ENCODE measurements at regions not wholly inside any gene's neighbourhood (a gene's known extent, or its start where the extent isn't known, plus 50 kb on each side); places are given as distances from the start of the nearest gene placed in this dataset.

GRCh38 chr10:4453950-4454349, 372.1 kb upstream of the AKR1E2 start:
- H3K4me3 ChIP-seq (ENCODE audit: low read length): no peak overlapping the region
- H3K4me1 ChIP-seq (ENCODE audit: insufficient read depth, low read length): peaks cover 9% of the 10 kb centered on the region
- H3K9me3 ChIP-seq (ENCODE audit: low read length): no peaks in the 10 kb centered on the region
- no peaks in the 10 kb centered on the region for H3K27me3 ChIP-seq (ENCODE audit: insufficient read depth, low read length)
- H3K36me3 ChIP-seq (ENCODE audit: insufficient read depth, low read length): no peaks in the 10 kb centered on the region
- H2AFZ ChIP-seq (ENCODE audit: low read depth, low read length): no peak overlapping the region

- Histone ChIP-seq H3K4me3 (ENCODE audit: low read length) (no peak overlapping the region), H3K27me3 (ENCODE audit: insufficient read depth, low read length) (no peaks in the 10 kb centered on the region), H2AFZ (ENCODE audit: low read depth, low read length) (no peak overlapping the region), H3K36me3 (ENCODE audit: insufficient read depth, low read length) (no peaks in the 10 kb centered on the region), H3K9me3 (ENCODE audit: low read length) (no peaks in the 10 kb centered on the region), H3K4me1 (ENCODE audit: insufficient read depth, low read length) (peaks cover 9% of the 10 kb centered on the region)
Measured at GRCh38 chr10:4453276-4453675, 372.7 kb upstream of the AKR1E2 start.

- Histone ChIP-seq H3K4me3 (ENCODE audit: low read length) (no peak overlapping the region), H2AFZ (ENCODE audit: low read depth, low read length) (no peak overlapping the region), H3K36me3 (ENCODE audit: insufficient read depth, low read length) (no peaks in the 10 kb centered on the region), H3K9me3 (ENCODE audit: low read length) (no peaks in the 10 kb centered on the region), H3K27me3 (ENCODE audit: insufficient read depth, low read length) (no peaks in the 10 kb centered on the region), H3K4me1 (ENCODE audit: insufficient read depth, low read length) (peaks cover 16% of the 10 kb centered on the region)
Measured at GRCh38 chr10:4450981-4451908, 374.8 kb upstream of the AKR1E2 start.

GRCh38 chr10:4450169-4450568, 375.8 kb upstream of the AKR1E2 start:
- H2AFZ ChIP-seq (ENCODE audit: low read depth, low read length): no peak overlapping the region
- no peaks in the 10 kb centered on the region for H3K9me3 ChIP-seq (ENCODE audit: low read length)
- no peaks in the 10 kb centered on the region for H3K36me3 ChIP-seq (ENCODE audit: insufficient read depth, low read length)
- H3K4me1 ChIP-seq (ENCODE audit: insufficient read depth, low read length): peaks cover 16% of the 10 kb centered on the region
- no peaks in the 10 kb centered on the region for H3K27me3 ChIP-seq (ENCODE audit: insufficient read depth, low read length)
- no peak overlapping the region for H3K4me3 ChIP-seq (ENCODE audit: low read length)

GRCh38 chr10:4448030-4448429, 378.0 kb upstream of the AKR1E2 start:
- Histone ChIP-seq H3K4me1 (ENCODE audit: insufficient read depth, low read length) (peaks cover 16% of the 10 kb centered on the region), H3K36me3 (ENCODE audit: insufficient read depth, low read length) (no peaks in the 10 kb centered on the region)

GRCh38 chr10:4443419-4443818, 382.6 kb upstream of the AKR1E2 start:
- Histone ChIP-seq H3K4me3 (ENCODE audit: low read length) (no peak overlapping the region), H3K4me1 (ENCODE audit: insufficient read depth, low read length) (peaks cover 15% of the 10 kb centered on the region), H2AFZ (ENCODE audit: low read depth, low read length) (no peak overlapping the region), H3K27me3 (ENCODE audit: insufficient read depth, low read length) (no peaks in the 10 kb centered on the region), H3K9me3 (ENCODE audit: low read length) (peaks cover 6% of the 10 kb centered on the region), H3K36me3 (ENCODE audit: insufficient read depth, low read length) (no peaks in the 10 kb centered on the region)

More at GRCh38 chr10:4448030-4448429, 378.0 kb upstream of the AKR1E2 start:
- no peak overlapping the region for H3K4me3 ChIP-seq (ENCODE audit: low read length)
- no peaks in the 10 kb centered on the region for H3K27me3 ChIP-seq (ENCODE audit: insufficient read depth, low read length)
- no peak overlapping the region for H2AFZ ChIP-seq (ENCODE audit: low read depth, low read length)
- H3K9me3 ChIP-seq (ENCODE audit: low read length): peaks cover 6% of the 10 kb centered on the region

GRCh38 chr10:4442296-4442695, 383.7 kb upstream of the AKR1E2 start:
- Histone ChIP-seq H3K36me3 (ENCODE audit: insufficient read depth, low read length) (no peaks in the 10 kb centered on the region), H3K9me3 (ENCODE audit: low read length) (peaks cover 6% of the 10 kb centered on the region), H3K4me1 (ENCODE audit: insufficient read depth, low read length) (peaks cover 13% of the 10 kb centered on the region), H3K4me3 (ENCODE audit: low read length) (no peak overlapping the region), H2AFZ (ENCODE audit: low read depth, low read length) (no peak overlapping the region), H3K27me3 (ENCODE audit: insufficient read depth, low read length) (no peaks in the 10 kb centered on the region)

- H3K4me3 ChIP-seq (ENCODE audit: low read length): no peak overlapping the region
- no peak overlapping the region for H2AFZ ChIP-seq (ENCODE audit: low read depth, low read length)
- H3K4me1 ChIP-seq (ENCODE audit: insufficient read depth, low read length): peaks cover 9% of the 10 kb centered on the region
- H3K27me3 ChIP-seq (ENCODE audit: insufficient read depth, low read length): no peaks in the 10 kb centered on the region
- H3K9me3 ChIP-seq (ENCODE audit: low read length): peaks cover 6% of the 10 kb centered on the region
- no peaks in the 10 kb centered on the region for H3K36me3 ChIP-seq (ENCODE audit: insufficient read depth, low read length)
Measured at GRCh38 chr10:4440260-4440659, 385.7 kb upstream of the AKR1E2 start.

- Histone ChIP-seq H2AFZ (ENCODE audit: low read depth, low read length) (no peak overlapping the region), H3K36me3 (ENCODE audit: insufficient read depth, low read length) (no peaks in the 10 kb centered on the region), H3K9me3 (ENCODE audit: low read length) (no peaks in the 10 kb centered on the region), H3K27me3 (ENCODE audit: insufficient read depth, low read length) (no peaks in the 10 kb centered on the region), H3K4me1 (ENCODE audit: insufficient read depth, low read length) (peaks cover 9% of the 10 kb centered on the region), H3K4me3 (ENCODE audit: low read length) (no peak overlapping the region)
Measured at GRCh38 chr10:4437791-4438190, 388.2 kb upstream of the AKR1E2 start.

GRCh38 chr10:4437061-4437460, 388.9 kb upstream of the AKR1E2 start:
- Histone ChIP-seq H2AFZ (ENCODE audit: low read depth, low read length) (no peak overlapping the region), H3K4me3 (ENCODE audit: low read length) (no peak overlapping the region), H3K36me3 (ENCODE audit: insufficient read depth, low read length) (no peaks in the 10 kb centered on the region), H3K4me1 (ENCODE audit: insufficient read depth, low read length) (peaks cover 9% of the 10 kb centered on the region), H3K9me3 (ENCODE audit: low read length) (no peaks in the 10 kb centered on the region), H3K27me3 (ENCODE audit: insufficient read depth, low read length) (no peaks in the 10 kb centered on the region)

GRCh38 chr10:4436103-4436502, 389.9 kb upstream of the AKR1E2 start:
- H3K4me1 ChIP-seq (ENCODE audit: insufficient read depth, low read length): peaks cover 16% of the 10 kb centered on the region

GRCh38 chr10:4434516-4435071, 391.4 kb upstream of the AKR1E2 start:
- Histone ChIP-seq H3K4me1 (ENCODE audit: insufficient read depth, low read length) (peaks cover 18% of the 10 kb centered on the region), H3K4me3 (ENCODE audit: low read length) (no peak overlapping the region), H3K9me3 (ENCODE audit: low read length) (no peaks in the 10 kb centered on the region), H3K27me3 (ENCODE audit: insufficient read depth, low read length) (no peaks in the 10 kb centered on the region), H3K36me3 (ENCODE audit: insufficient read depth, low read length) (no peaks in the 10 kb centered on the region), H2AFZ (ENCODE audit: low read depth, low read length) (no peak overlapping the region)

More at GRCh38 chr10:4436103-4436502, 389.9 kb upstream of the AKR1E2 start:
- Histone ChIP-seq H3K36me3 (ENCODE audit: insufficient read depth, low read length) (no peaks in the 10 kb centered on the region), H3K4me3 (ENCODE audit: low read length) (no peak overlapping the region), H2AFZ (ENCODE audit: low read depth, low read length) (no peak overlapping the region), H3K27me3 (ENCODE audit: insufficient read depth, low read length) (no peaks in the 10 kb centered on the region), H3K9me3 (ENCODE audit: low read length) (no peaks in the 10 kb centered on the region)

- Histone ChIP-seq H3K4me1 (ENCODE audit: insufficient read depth, low read length) (peaks cover 17% of the 10 kb centered on the region), H3K27me3 (ENCODE audit: insufficient read depth, low read length) (no peaks in the 10 kb centered on the region), H3K9me3 (ENCODE audit: low read length) (no peaks in the 10 kb centered on the region), H3K4me3 (ENCODE audit: low read length) (no peak overlapping the region), H2AFZ (ENCODE audit: low read depth, low read length) (no peak overlapping the region), H3K36me3 (ENCODE audit: insufficient read depth, low read length) (no peaks in the 10 kb centered on the region)
Measured at GRCh38 chr10:4434105-4434504, 391.9 kb upstream of the AKR1E2 start.
